Suprapubic skin (tissue), 4 donors: ENCODE measurements at regions not wholly inside any gene's neighbourhood (a gene's known extent, or its start where the extent isn't known, plus 50 kb on each side); places are given as distances from the start of the nearest gene placed in this dataset.

ENCODE experiments used
- CTCF ChIP-seq, 2 donors: fragments of 200-600 bp in 1 of 2; fragments of 450-650 bp in 1 of 2; sonication (generic) in 1 of 2; IDR thresholded peaks; one replicate each; pipeline ENCODE4 v1.5.1; 2016 to 2019; ENCODE audit warnings: antibody characterized with exemption in 2 of 2, mild to moderate bottlenecking in 1 of 2, moderate library complexity in 1 of 2
- POLR2A ChIP-seq, 2 donors: fragments of 450-650 bp; IDR thresholded peaks; one replicate each; pipeline ENCODE4 v1.6.1; 2017; ENCODE audit warnings: antibody characterized with exemption in 2 of 2, mild to moderate bottlenecking in 2 of 2, moderate library complexity in 2 of 2
- POLR2AphosphoS5 ChIP-seq, 3 donors: sonication (generic); formaldehyde crosslinking; IDR thresholded peaks; one replicate each; pipeline ENCODE4 v1.6.1; 2017; ENCODE audit warnings: antibody characterized with exemption in 3 of 3

DNA sequence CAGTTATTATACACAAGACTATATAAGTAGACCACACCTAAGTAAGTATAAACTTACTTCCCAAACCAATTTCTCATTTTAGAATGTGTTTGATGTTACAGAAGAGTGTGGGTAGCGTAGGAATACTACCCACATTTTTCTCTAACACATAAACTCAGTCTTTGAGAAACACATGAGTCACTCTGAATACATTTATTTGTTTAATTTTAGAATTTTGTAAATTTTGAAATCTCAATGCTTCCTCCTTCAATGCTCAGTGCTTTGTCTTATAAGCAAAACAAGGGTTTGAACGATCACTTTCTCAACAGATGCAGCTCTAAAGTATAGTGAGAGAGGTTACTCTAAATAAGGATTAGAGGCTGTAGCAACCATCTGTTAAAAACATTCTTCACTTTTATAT, 700.8 kb downstream of the SI start:
- TF ChIP-seq CTCF (IDR thresholded peaks at IDR 0.05) = no peak
- no peak for TF ChIP-seq POLR2AphosphoS5 (IDR thresholded peaks at IDR 0.05)
- no peak for TF ChIP-seq POLR2A (IDR thresholded peaks at IDR 0.05)
